Stimulated activated CD8-positive, alpha-beta memory T cell treated with anti-CD3 and anti-CD28 coated beads, Interleukin-4, amount 100 ng/mL, for 48 hours (primary cell): ENCODE measurements at regions not wholly inside any gene's neighbourhood (a gene's known extent, or its start where the extent isn't known, plus 50 kb on each side); places are given as distances from the start of the nearest gene placed in this dataset.
"Not testable (repeated sequence)": the region's sequence is repeated elsewhere in the genome, so short reads cannot be mapped to it uniquely, and the experiment has no call there.

Source experiments
- DNase-seq: peaks from one replicate; pipeline ENCODE4 v3.0.0-alpha.2; 2020

DNA sequence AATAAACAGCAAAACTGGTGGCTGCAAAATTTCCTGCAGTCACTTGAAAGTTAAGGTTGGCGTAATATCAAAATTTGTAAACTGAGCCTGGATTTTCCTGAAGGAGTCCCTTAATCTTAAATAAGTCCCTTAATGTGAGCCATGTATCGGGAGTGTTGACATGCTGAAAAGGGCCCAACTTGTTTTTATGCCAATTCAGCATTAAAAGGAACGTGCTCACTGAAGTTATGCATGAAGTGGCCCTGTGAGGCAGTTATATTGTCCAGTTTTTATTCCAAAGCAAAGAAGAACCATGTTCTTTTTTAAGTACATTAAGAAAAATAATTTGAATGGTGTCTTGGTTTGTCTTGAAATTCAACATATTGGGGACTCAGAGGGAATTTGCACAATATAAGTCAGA is 1766.9 kb downstream of the SLITRK1 start:
- no peak for DNase-seq

- DNase-seq = no peak
Measured at GRCh38 chr13:82096256-82096655, 1755.3 kb upstream of the SPRY2 start.

DNA sequence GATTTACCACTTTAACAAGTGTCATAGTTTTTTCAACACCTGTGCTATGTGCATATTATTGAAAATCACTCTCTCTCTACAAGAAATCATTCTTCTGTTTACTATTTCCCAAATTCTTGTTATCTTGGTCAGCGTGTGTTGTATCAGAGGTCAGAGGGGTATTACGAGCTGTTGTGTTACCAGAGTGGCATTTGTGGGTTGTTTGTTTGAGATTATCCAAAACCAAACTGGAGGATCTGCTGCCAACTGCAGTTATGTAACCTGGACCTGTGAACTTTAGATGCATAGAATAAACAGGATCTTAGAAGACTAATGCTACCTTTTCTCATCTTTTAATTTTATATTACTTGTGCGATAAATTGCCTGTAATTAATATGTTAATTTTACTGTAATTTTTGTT is 1751.4 kb upstream of the SPRY2 start:
- DNase-seq = no peak

- no peak for DNase-seq
Measured at GRCh38 chr13:82088781-82089180, 1747.9 kb upstream of the SPRY2 start.

DNA sequence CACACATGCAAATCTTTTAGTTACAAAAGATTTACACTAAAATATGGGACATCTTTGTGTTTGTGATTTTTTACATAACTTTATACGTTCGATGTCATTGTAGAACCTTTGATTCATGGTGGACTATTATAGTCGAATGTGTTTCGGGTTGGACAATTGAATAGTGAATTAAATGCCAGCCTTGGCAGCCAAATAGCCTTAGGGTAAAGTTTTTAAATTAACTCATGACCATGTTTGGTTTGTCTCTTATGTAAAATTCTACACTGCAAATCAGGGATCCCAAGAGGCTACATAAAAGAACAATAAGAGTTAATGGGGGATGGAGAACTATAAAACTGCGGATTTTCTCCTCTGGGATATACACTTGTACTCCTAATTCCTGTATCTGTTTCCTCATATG is 1735.6 kb upstream of the SPRY2 start:
- no peak for DNase-seq

GRCh38 chr13:82070416-82070815 is 1729.5 kb upstream of the SPRY2 start:
- DNase-seq = no peak

- no peak for DNase-seq
Measured at GRCh38 chr13:82062772-82063171, 1721.8 kb upstream of the SPRY2 start.

GRCh38 chr13:82058364-82058763 is 1717.4 kb upstream of the SPRY2 start:
- DNase-seq = no peak

DNA sequence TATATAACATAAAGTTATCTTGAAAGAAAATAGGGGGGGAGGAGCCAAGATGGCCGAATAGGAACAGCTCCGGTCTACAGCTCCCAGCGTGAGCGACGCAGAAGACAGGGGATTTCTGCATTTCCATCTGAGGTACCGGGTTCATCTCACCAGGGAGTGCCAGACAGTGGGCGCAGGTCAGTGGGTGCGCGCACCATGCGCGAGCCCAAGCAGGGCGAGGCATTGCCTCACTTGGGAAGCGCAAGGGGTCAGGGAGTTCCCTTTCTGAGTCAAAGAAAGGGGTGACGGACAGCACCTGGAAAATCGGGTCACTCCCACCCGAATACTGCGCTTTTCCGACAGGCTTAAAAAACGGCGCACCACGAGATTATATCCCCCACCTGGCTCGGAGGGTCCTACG is 1704.4 kb upstream of the SPRY2 start:
- not testable (repeated sequence) for DNase-seq

- DNase-seq = no peak
Measured at GRCh38 chr13:82036602-82037001, 1695.7 kb upstream of the SPRY2 start.

DNA sequence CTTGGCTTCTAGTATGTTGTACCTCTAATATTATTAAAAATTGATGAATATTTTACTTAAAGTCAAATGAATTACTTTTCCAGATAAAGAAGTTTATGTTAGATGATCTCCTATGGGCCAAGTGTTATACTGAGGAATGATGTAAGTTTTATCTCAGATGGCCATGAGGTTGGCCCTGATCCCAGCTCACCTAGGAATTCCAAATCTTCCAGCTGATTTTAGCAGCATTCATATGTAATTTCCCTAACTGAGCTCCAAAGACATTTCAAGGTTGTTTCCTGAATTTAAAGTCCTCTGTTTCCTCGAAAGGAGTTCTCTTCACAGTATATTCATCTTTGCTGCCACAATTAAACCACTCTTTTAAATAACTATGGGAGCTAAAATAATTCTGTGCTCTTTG is 1670.4 kb upstream of the SPRY2 start:
- DNase-seq = no peak

DNA sequence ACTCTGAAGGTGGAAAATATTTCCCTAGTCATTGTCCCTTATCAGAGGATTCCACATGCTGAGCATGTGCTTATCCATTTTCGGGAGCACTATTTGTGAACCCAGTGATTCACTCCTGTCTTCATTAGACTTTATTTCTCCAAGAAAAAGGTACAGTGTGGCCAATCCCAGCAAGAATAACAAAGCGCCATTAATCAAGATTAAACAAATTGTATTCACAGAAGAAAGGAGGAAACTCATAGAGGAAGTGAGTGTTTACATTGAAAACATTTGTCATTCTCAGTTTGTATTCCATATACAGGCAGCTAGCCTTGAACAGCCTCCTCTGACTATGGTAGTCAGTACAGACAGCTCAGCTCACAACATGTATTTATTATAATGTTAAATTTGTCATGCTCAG is 1669.9 kb upstream of the SPRY2 start:
- DNase-seq = no peak

DNA sequence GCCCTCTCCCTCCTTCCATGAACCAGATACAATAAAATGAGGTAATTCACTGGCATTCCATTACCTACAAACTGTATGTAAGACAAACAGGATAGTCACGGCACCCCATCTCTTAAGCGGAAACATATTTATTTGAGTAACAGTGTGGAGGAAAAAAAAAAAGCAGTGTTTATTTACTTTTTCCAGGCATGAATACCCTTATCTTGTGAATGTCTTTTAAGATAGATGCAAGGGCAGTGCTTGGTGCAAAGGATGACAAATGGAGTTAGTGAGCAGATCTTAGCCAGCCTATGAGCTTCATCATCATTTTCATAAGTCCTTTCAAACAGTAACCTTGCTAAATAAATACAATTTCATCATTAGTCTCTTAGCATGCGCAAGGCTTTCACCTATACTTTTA is 1661.8 kb upstream of the SPRY2 start:
- DNase-seq = no peak

GRCh38 chr13:81995316-81995715 is 1654.4 kb upstream of the SPRY2 start:
- DNase-seq = no peak

GRCh38 chr13:81990652-81991051 is 1649.7 kb upstream of the SPRY2 start:
- DNase-seq = no peak

- DNase-seq = no peak
Measured at GRCh38 chr13:81988567-81988966, 1647.6 kb upstream of the SPRY2 start.

DNA sequence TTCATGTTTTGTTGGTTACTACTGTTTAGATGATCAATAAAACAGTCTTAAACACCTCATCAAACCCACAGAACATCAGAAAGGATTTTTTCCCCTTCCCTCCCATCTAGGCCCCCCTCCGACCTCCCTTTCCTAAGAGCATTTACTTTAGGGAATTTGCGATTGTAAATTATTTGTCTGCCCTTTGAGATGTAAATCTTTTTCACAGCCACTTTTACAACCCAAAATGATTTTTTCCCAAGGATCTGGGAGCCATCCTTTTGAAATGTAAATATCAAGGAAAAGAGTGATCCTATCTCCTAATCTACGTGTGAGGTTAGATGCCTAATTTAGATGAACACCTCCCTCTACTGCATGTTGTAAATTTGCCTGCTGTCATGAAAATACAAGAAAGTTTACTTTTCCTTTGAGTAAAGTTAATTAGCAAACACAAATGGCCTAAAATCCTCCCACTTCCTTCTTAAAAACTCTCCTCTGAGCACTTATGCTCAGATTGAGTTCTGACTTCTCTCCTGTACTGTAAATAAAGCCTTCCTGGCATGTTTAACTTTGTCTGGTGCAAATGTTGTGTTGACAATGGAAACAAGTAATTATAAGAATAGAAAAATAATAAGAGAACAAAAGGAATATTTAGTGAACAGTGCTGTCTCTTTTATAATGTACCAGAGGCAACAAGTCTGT is 1646.9 kb upstream of the SPRY2 start:
- no peak for DNase-seq

- DNase-seq = no peak
Measured at GRCh38 chr13:81987159-81987558, 1646.2 kb upstream of the SPRY2 start.

DNA sequence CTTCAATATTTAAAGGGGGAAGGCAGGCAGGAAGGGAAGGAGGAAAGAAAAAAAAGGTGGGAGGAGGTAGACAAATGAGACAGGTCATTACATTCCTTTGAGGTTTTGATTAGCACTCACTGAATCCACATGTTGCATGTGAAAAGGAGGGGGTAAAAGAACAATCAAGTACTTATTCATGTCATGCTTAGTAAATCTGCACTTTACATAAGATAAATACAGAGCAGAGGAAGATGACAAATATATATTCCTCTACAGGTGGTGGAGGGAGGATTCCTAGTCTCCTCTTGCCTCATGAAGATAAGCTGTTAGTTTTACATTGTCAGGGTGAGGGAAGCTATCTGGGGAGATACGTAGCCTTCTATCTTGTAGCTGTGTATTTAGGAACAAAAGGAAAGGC is 1645.4 kb upstream of the SPRY2 start:
- no peak for DNase-seq

GRCh38 chr13:81957121-81957520 is 1616.2 kb upstream of the SPRY2 start:
- DNase-seq = no peak

DNA sequence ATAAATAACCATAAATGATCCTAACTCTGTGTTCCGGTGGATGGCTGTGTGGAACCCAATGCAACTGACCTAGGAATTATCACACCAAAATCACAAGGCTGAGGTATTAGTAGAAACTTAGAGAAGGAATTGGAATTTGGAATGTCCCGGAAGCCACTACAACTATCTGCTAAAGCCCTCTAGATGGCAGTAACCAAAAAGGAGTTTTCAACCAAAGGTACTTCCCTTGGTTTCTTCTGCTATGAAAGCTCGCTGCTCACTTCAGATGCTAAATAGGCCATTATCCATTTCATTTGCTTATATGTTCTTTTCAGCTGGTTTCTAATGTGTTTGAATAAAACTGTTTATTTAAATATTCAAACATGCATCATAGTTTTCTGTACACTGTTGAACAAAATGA is 1589.1 kb upstream of the SPRY2 start:
- DNase-seq = no peak

DNA sequence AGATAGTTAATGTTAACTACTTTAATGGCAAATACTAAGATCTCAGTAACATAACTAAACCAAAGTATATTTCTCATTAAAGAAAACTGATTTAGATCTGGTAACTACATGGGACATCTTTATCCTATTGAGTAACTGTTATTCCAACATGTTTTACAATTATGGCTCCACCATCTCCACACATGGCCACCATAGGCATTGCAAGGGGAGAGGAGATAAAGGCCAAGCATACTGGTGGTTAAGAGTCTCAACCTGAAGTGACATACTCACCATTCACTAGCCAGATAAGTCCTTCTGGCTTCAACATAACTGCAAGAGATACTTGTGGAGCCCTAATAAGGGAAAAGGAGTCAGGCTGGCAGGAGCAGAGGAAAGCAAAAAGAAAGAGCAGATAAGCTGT is 1586.4 kb upstream of the SPRY2 start:
- no peak for DNase-seq

- no peak for DNase-seq
Measured at GRCh38 chr13:81917810-81918209, 1576.9 kb upstream of the SPRY2 start.

- DNase-seq = no peak
Measured at GRCh38 chr13:81916461-81916860, 1575.5 kb upstream of the SPRY2 start.

DNA sequence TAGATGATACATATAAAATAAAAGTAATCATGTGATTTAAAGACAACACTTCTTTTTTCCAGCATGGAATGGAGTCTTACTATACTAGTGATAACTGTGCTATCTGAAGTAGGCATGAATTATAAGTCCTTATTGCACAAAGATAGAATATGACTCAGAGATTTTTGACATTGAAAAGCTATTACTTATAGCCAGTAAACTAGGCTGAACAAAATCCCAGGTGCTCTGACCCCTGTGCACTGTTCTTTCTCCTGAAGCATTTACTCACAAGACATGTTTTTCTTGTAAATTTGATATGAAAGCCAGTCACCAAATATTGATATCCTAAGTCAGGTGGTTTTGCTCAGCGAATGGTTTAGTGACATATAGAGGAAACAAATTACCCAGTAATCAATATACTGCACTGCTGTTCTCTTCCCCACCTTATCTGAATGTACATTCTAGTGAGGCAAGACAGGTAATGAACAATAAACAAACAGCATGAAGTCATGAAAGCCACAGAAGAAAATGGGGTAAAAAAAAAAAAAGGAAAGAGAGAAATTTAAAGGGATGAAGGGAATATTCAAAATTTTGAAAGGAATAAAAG is 1567.0 kb upstream of the SPRY2 start:
- no peak for DNase-seq
